Kidney (tissue), 13 donors: ENCODE measurements at regions not wholly inside any gene's neighbourhood (a gene's known extent, or its start where the extent isn't known, plus 50 kb on each side); places are given as distances from the start of the nearest gene placed in this dataset.
"Not testable (repeated sequence)": the region's sequence is repeated elsewhere in the genome, so short reads cannot be mapped to it uniquely, and the experiment has no call there.

Experiments used
- DNase-seq, 5 donors: peaks; one replicate each; pipeline ENCODE4 v3.0.0-alpha.2; 2013 to 2020
- FAIRE-seq: peaks from 2 replicates; lab custom pipeline; 2012; peaks lifted over from hg19 to GRCh38; lab: Jason Lieb, UNC
- H3K27ac ChIP-seq, 2 donors: one replicate each; pipeline ENCODE4 v1.7.0; 2013; ENCODE audit warnings: low read depth in 2 of 2, low read length in 2 of 2, inconsistent platforms in 1 of 2
- H3K27me3 ChIP-seq: one replicate; pipeline ENCODE4 v1.7.1; 2013; ENCODE audit warnings: low read length, inconsistent platforms; ENCODE audit not compliant: control insufficient read depth, insufficient read depth
- H3K36me3 ChIP-seq, 3 donors: one replicate each; pipeline versions ENCODE4 v1.7.0 to v1.7.1; 2013; ENCODE audit warnings: low read length in 3 of 3, control low read depth in 1 of 3, inconsistent platforms in 1 of 3; ENCODE audit not compliant: insufficient read depth in 3 of 3, control insufficient read depth in 2 of 3
- H3K4me1 ChIP-seq, 3 donors: one replicate each; pipeline versions ENCODE4 v1.7.0 to v1.7.1; 2013; ENCODE audit warnings: low read length in 3 of 3, inconsistent platforms in 1 of 3, low read depth in 1 of 3; ENCODE audit not compliant: control insufficient read depth in 2 of 3, insufficient read depth in 2 of 3
- H3K4me3 ChIP-seq, 3 donors: one replicate each; pipeline versions ENCODE4 v1.7.0 to v1.8.1; 2013; ENCODE audit warnings: low read length in 3 of 3, control low read depth in 1 of 3, inconsistent platforms in 1 of 3
- H3K9ac ChIP-seq, 3 donors: one replicate each; pipeline versions ENCODE4 v1.7.0 to v1.7.1; 2013; ENCODE audit warnings: low read length in 3 of 3, control low read depth in 1 of 3, inconsistent platforms in 1 of 3
- H3K9me3 ChIP-seq, 3 donors: one replicate each; pipeline versions ENCODE4 v1.7.0 to v1.7.1; 2013; ENCODE audit warnings: low read length in 3 of 3, control low read depth in 1 of 3, inconsistent platforms in 1 of 3; ENCODE audit not compliant: control insufficient read depth in 2 of 3, insufficient read depth in 1 of 3
- intact Hi-C: fragments of 100-400 bp; cut with DNase I; formaldehyde crosslinking; loops from one replicate; pipeline ENCODE4 v1.11.1; 2022
- TF ChIP-seq, protein P1 (sequence below): IDR thresholded peaks from 3 replicates; pipeline ENCODE4 v1.5.1; 2012; ENCODE audit warnings: mild to moderate bottlenecking, moderate library complexity, borderline replicate concordance; ENCODE audit not compliant: insufficient read depth; ENCODE audit errors: extremely low read depth
- donor health status: control.
- donor health status: control.
- donor health status: control.
- donor health status: control.
- donor health status: control.
- donor health status: DM: yes; HTN: yes; CAD: no.
- donor health status: Normal renal cell carcinoma (clear cell type).

DNA sequence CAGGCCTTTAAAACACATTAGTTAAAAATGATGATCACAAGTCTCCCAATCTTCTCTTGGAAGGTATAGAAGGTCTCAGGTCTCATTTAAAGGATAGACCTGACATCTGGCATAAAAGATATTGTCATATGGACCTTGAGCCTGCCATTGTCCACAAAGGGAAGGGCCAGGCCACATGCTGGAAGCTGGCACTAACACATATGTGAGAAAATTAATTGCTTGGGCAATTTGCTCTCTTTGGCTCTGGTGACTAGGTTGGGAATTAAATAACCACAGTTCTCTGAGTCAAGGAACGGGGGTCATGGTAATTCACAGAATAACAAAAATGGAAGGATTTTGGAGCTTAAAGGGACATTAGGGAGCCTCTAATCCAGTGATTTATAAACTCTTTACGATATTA, 727.3 kb downstream of the BCL11A start:
- DNase-seq (no peak), FAIRE-seq (no peak)
- Histone ChIP-seq H3K27me3 (no peaks in the 10 kb centered on the region), H3K4me1 (no peaks in the 10 kb centered on the region), H3K4me3 (no peak overlapping the region), H3K9ac (no peak overlapping the region), H3K9me3 (no peaks in the 10 kb centered on the region), H3K36me3 (no peaks in the 10 kb centered on the region), H3K27ac (no peak overlapping the region)
- TF ChIP-seq, protein P1, sequence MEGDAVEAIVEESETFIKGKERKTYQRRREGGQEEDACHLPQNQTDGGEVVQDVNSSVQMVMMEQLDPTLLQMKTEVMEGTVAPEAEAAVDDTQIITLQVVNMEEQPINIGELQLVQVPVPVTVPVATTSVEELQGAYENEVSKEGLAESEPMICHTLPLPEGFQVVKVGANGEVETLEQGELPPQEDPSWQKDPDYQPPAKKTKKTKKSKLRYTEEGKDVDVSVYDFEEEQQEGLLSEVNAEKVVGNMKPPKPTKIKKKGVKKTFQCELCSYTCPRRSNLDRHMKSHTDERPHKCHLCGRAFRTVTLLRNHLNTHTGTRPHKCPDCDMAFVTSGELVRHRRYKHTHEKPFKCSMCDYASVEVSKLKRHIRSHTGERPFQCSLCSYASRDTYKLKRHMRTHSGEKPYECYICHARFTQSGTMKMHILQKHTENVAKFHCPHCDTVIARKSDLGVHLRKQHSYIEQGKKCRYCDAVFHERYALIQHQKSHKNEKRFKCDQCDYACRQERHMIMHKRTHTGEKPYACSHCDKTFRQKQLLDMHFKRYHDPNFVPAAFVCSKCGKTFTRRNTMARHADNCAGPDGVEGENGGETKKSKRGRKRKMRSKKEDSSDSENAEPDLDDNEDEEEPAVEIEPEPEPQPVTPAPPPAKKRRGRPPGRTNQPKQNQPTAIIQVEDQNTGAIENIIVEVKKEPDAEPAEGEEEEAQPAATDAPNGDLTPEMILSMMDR, result no peak
- intact Hi-C loops, result no loop called here

DNA sequence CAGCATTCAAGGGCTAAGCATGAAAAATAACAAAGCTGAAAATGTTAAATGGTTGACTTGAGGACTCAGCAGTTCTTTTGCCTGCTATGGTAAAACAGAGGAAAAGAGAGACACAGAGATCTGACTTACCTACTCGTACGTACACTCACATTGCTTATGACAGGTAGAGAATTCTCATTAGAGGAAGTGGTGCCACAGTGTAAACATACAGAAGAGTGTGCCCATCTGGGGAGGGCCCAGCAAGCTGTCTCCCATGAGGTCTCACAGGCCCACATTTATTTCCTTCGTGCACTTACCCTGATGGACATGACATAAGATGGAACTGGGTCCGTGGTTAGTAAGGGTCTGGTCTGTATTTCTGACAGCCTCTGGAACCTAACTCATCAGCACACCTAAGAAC, 729.1 kb downstream of the BCL11A start:
- no peak for DNase-seq
- no peaks in the 10 kb centered on the region for H3K4me1 ChIP-seq
- H3K9me3 ChIP-seq, result no peaks in the 10 kb centered on the region
- H3K27ac ChIP-seq, result no peak overlapping the region
- intact Hi-C loops, result no loop called here
- no peak for FAIRE-seq
- no peak overlapping the region for H3K9ac ChIP-seq
- no peak overlapping the region for H3K4me3 ChIP-seq
- TF ChIP-seq, protein P1, result no peak
- H3K36me3 ChIP-seq, result no peaks in the 10 kb centered on the region
- no peaks in the 10 kb centered on the region for H3K27me3 ChIP-seq

DNA sequence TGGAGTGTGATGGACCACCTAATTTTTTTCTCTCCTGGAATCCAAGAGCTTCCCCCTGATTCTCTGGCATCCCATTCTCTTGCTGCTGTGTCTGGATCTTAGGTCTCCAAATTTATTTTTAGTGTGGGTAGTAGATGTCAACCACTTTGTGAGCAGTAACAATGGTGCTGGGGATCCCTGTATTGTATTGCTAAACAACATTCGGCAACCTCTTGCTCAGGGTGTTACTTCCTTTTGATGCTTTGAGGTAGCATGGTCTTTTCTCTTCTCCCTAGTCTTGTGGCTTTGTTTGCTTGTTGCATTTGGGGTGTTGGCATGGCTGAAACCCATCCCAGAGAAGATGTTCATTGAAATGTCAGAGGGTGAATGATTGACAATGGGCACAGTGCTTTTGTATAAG, 737.4 kb downstream of the BCL11A start:
- H3K27ac ChIP-seq, result no peak overlapping the region
- no peaks in the 10 kb centered on the region for H3K9me3 ChIP-seq
- no peaks in the 10 kb centered on the region for H3K4me1 ChIP-seq
- TF ChIP-seq, protein P1, result no peak
- H3K9ac ChIP-seq, result no peak overlapping the region
- intact Hi-C loops, result no loop called here
- no peaks in the 10 kb centered on the region for H3K36me3 ChIP-seq
- no peaks in the 10 kb centered on the region for H3K27me3 ChIP-seq
- DNase-seq (no peak), FAIRE-seq (no peak)
- no peak overlapping the region for H3K4me3 ChIP-seq

DNA sequence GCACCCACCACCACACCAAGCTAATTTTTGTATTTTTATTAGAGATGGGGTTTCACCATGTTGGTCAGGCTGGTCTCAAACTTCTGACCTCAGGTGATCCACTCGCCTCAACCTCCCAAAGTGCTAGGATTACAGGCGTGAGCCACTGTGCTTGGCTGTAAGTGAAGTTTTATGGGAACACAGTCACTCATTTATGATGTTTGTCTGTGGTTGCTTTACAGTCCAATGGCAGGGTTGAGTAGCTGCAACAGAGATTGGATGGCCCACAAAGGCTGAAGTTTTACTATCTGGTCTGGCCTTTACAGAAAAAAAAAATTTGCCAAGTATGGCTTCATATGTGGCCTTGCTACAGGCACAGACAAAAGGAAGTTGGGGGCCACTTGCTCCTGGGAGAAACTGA, 743.2 kb downstream of the BCL11A start:
- H3K4me1 ChIP-seq, H3K9me3 ChIP-seq, H3K27me3 ChIP-seq, FAIRE-seq, H3K27ac ChIP-seq, DNase-seq, H3K4me3 ChIP-seq, H3K9ac ChIP-seq, intact Hi-C loops, H3K36me3 ChIP-seq: not testable (repeated sequence)
